ENCODE measurements at regions not wholly inside any gene's neighbourhood (a gene's known extent, or its start where the extent isn't known, plus 50 kb on each side); places are given as distances from the start of the nearest gene placed in this dataset.
A peak's percentile ranks its signal among the peaks of the same experiment; 100 is the strongest.
"Not testable (repeated sequence)": the region's sequence is repeated elsewhere in the genome, so short reads cannot be mapped to it uniquely, and the experiment has no call there.

GRCh38 chr16:48687421-48688038 is 77.5 kb upstream of the N4BP1 start:
- H3K36me3 Mint-ChIP-seq (ENCODE audit: low read depth), result no peaks in the 10 kb centered on the region
- no peaks in the 10 kb centered on the region for H3K9me3 Mint-ChIP-seq (ENCODE audit: insufficient read depth)
- peaks cover 8% of the 10 kb centered on the region for H3K27me3 Mint-ChIP-seq (ENCODE audit: low read depth)
- peak; percentile 88 for ATAC-seq
- ChIA-PET POLR2A (no interaction called here), CTCF (interaction anchor here (0.6 to 1.6 kb wide), 10 partner anchors 8 to 1189 kb away, joined by 3 to 5 read pairs (median 3); no protein-coding TSS in a partner anchor)
- H3K4me1 Mint-ChIP-seq (ENCODE audit: low read depth), result no peaks in the 10 kb centered on the region
- H3K4me3 Mint-ChIP-seq, result no peak overlapping the region
- DNase-seq, result peak; percentile 55
- no peak overlapping the region for H3K27ac Mint-ChIP-seq

DNA sequence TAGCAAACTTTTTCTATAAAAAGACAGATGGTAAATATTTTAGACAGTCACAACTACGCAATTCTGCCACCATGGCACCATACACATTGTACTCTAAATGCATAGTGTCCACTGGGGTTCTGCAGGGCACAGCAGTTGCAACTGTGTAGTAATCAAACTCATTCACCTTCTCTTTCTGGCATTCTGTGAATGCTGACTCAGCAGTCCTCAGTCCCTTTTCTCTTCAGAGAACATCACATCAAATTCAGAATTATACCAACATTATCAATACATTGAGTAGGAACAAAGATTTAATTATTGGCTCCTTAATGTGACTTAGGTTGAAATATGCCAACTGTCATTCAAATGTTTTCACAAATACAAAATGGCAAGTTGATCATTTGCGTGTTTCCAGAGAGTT is 74.2 kb upstream of the N4BP1 start:
- Mint-ChIP-seq H3K27me3 (ENCODE audit: low read depth) (peaks cover 8% of the 10 kb centered on the region), H3K4me1 (ENCODE audit: low read depth) (no peaks in the 10 kb centered on the region), H3K9me3 (ENCODE audit: insufficient read depth) (no peaks in the 10 kb centered on the region), H3K4me3 (no peak overlapping the region), H3K27ac (no peak overlapping the region), H3K36me3 (ENCODE audit: low read depth) (no peaks in the 10 kb centered on the region)
- ATAC-seq (no peak), DNase-seq (no peak)
- CTCF ChIA-PET, result no interaction called here
- POLR2A ChIA-PET, result no interaction called here

GRCh38 chr16:48682971-48683370 is 73.0 kb upstream of the N4BP1 start:
- H3K27me3 Mint-ChIP-seq (ENCODE audit: low read depth), result peaks cover 8% of the 10 kb centered on the region
- ATAC-seq, result no peak
- H3K36me3 Mint-ChIP-seq (ENCODE audit: low read depth), result no peaks in the 10 kb centered on the region
- DNase-seq, result no peak
- ChIA-PET CTCF (no interaction called here), POLR2A (no interaction called here)
- no peaks in the 10 kb centered on the region for H3K4me1 Mint-ChIP-seq (ENCODE audit: low read depth)
- H3K27ac Mint-ChIP-seq, result no peak overlapping the region
- H3K4me3 Mint-ChIP-seq, result no peak overlapping the region
- no peaks in the 10 kb centered on the region for H3K9me3 Mint-ChIP-seq (ENCODE audit: insufficient read depth)

DNA sequence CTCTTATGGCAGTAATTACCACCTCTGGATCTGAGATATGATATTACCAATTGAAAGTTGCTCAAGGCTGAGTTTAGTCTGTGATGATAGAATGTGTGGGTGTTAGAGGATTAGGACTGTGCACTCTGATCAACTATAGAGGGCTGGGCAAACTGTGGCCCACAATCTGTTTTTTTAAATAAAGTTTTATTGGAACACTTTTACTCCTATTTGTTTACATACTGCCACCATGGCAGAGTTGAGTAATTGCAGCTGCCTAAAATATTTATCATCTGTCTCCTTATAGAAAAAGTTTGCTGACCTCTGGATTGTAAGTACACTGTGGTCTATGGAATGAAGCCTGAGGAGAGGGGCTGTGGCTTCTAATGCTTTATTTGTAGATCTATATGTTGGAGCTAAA is 71.5 kb upstream of the N4BP1 start:
- ChIA-PET CTCF (no interaction called here), POLR2A (no interaction called here)
- no peaks in the 10 kb centered on the region for H3K9me3 Mint-ChIP-seq (ENCODE audit: insufficient read depth)
- ATAC-seq, result no peak
- H3K27ac Mint-ChIP-seq, result no peak overlapping the region
- H3K27me3 Mint-ChIP-seq (ENCODE audit: low read depth), result peaks cover 5% of the 10 kb centered on the region
- no peak overlapping the region for H3K4me3 Mint-ChIP-seq
- H3K36me3 Mint-ChIP-seq (ENCODE audit: low read depth), result no peaks in the 10 kb centered on the region
- DNase-seq, result no peak
- no peaks in the 10 kb centered on the region for H3K4me1 Mint-ChIP-seq (ENCODE audit: low read depth)

DNA sequence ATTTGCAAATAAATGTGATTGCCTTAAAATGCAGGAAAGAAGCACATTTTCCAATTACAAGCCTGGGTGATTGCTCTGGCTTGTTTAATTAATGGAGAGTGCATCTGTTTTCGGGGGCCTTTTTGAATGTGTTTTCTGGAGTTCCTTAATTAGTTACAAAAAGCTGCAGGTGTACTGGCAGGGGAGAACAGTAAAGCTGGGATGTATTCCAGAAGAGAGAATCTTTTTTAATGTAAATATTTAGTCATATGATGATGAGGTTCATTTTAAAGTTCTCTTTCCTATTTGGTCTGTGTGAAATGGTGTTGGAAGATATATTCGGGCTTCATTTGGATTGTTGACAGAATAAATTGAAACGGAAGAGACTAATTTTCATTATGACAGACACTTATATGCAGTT is 70.9 kb upstream of the N4BP1 start:
- ChIA-PET POLR2A (no interaction called here), CTCF (no interaction called here)
- no peak overlapping the region for H3K4me3 Mint-ChIP-seq
- no peaks in the 10 kb centered on the region for H3K36me3 Mint-ChIP-seq (ENCODE audit: low read depth)
- no peak for DNase-seq
- H3K27me3 Mint-ChIP-seq (ENCODE audit: low read depth), result peaks cover 4% of the 10 kb centered on the region
- no peak for ATAC-seq
- no peak overlapping the region for H3K27ac Mint-ChIP-seq
- no peaks in the 10 kb centered on the region for H3K4me1 Mint-ChIP-seq (ENCODE audit: low read depth)
- no peaks in the 10 kb centered on the region for H3K9me3 Mint-ChIP-seq (ENCODE audit: insufficient read depth)

GRCh38 chr16:48676836-48677235 is 66.9 kb upstream of the N4BP1 start:
- no peak overlapping the region for H3K4me3 Mint-ChIP-seq
- CTCF ChIA-PET, result interaction anchor here (0.8 kb wide), 1 partner anchor 10 kb away, joined by 3 read pairs; no protein-coding TSS in a partner anchor
- ATAC-seq, result no peak

GRCh38 chr16:48668184-48668583 is 58.2 kb upstream of the N4BP1 start:
- POLR2A ChIA-PET; H3K4me1 Mint-ChIP-seq (ENCODE audit: low read depth); ATAC-seq; H3K27ac Mint-ChIP-seq; DNase-seq; H3K36me3 Mint-ChIP-seq (ENCODE audit: low read depth); H3K4me3 Mint-ChIP-seq; H3K9me3 Mint-ChIP-seq (ENCODE audit: insufficient read depth); CTCF ChIA-PET; H3K27me3 Mint-ChIP-seq (ENCODE audit: low read depth): not testable (repeated sequence)

More at GRCh38 chr16:48676836-48677235, 66.9 kb upstream of the N4BP1 start:
- no peak for DNase-seq
- H3K36me3 Mint-ChIP-seq (ENCODE audit: low read depth), result no peaks in the 10 kb centered on the region
- no peaks in the 10 kb centered on the region for H3K4me1 Mint-ChIP-seq (ENCODE audit: low read depth)
- H3K9me3 Mint-ChIP-seq (ENCODE audit: insufficient read depth), result no peaks in the 10 kb centered on the region
- H3K27ac Mint-ChIP-seq, result no peak overlapping the region
- H3K27me3 Mint-ChIP-seq (ENCODE audit: low read depth), result no peaks in the 10 kb centered on the region
- POLR2A ChIA-PET, result no interaction called here

DNA sequence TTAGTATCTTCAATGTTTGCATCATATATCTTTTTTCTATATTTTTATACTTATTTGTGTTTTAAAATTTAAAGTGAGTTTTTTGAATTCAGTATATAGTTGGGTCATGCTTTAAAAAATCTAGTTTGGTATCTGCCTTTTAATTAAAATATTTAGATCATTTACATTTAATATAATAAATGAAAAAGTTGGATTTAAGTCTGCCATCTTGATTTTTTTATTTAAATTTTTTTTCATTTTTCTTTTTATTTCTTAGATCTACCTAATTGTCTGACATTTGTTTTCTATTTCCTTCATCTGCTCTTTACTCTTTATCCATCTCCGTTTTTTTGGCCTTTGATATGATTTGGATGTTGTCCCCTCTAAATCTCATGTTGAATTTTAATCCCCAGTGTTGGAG is 50.0 kb upstream of the N4BP1 start:
- no peaks in the 10 kb centered on the region for H3K27me3 Mint-ChIP-seq (ENCODE audit: low read depth)
- no peaks in the 10 kb centered on the region for H3K36me3 Mint-ChIP-seq (ENCODE audit: low read depth)
- H3K4me3 Mint-ChIP-seq, result no peak overlapping the region
- no peaks in the 10 kb centered on the region for H3K4me1 Mint-ChIP-seq (ENCODE audit: low read depth)
- ATAC-seq, result no peak
- POLR2A ChIA-PET, result no interaction called here
- CTCF ChIA-PET, result no interaction called here
- DNase-seq, result no peak
- H3K9me3 Mint-ChIP-seq (ENCODE audit: insufficient read depth), result no peaks in the 10 kb centered on the region
- no peak overlapping the region for H3K27ac Mint-ChIP-seq

All from activated CD8-positive, alpha-beta T cell treated with anti-CD3 and anti-CD28 coated beads, Interleukin-2, amount 10 ng/mL, durations not matched to agents 7 days and 5 days (primary cell).